NCI-H226 (cell line): ENCODE measurements at regions not wholly inside any gene's neighbourhood (a gene's known extent, or its start where the extent isn't known, plus 50 kb on each side); places are given as distances from the start of the nearest gene placed in this dataset.

Source experiments
- DNase-seq: peaks from one replicate; pipeline ENCODE4 v3.0.0-alpha.2; 2015

DNA sequence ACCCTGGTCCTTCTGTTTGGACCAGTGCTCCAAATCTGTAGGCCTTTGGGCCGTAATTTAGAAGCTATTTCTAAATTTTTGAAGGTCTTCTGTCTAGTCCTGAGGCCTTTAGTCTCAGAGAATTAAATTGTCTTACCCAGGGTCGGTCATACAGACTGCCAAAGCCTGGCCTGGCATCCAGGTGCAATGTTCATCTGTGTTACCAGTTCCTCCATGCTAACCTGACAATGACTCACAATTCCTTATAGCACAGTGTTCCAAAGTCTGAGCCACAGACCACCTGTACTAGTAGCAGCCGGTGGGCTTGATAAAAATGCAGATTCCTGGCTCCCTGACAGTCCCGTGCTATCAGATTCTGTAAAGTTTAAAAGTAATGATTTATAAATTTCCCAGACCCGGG is 77.7 kb upstream of the MAP4K3 start:
- no peak for DNase-seq

DNA sequence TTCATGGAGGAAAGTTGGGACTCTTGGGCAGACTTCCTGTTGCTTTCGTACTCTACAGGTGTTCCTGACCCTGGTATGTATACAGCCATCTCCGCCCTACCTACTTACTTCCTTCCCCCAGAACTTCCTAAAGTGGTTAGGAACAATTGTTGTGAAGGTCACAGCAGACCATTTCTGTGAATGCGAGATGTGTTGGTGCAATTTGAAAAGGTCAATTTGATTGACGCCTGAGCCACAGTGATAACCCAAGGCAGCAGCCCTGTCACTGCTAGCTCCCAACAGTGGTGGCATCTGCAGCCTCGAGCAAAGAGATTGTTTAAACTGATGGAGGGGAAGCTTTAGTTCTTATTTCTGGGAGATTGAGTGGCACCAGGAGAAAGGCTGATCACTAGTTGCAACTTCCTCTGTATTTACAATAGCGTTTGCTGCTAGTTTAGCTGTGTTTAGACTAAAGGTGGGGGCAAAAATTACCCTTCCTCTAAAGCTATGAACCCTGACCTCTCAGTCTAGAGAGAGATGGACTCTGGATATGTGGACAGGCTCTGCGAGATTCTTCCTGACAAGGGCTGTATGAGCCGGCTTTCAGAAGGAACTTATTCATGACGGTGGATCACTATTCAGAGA is 78.3 kb upstream of the MAP4K3 start:
- no peak for DNase-seq

DNA sequence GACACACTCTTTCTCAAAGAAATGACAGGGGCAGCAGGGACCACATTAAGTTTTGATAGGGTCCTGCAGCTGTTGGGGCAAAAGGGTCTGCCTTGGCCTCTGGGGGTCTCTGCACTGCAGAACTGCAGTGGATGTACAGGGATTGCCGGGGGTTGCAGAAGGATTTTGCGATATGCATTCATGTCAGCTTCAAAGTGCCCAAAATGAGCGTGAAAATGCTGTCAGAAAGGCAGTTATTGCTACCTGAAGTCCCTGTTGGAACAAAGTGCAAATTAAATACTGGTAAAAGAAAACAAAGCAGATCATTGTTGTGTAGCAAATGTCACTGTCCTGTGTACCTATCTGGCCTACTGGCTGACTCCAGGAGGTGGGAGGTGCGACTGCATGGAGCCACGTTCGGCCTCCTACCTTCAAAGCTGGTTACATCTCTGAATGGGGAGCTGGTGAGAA is 78.8 kb upstream of the MAP4K3 start:
- DNase-seq = no peak

DNA sequence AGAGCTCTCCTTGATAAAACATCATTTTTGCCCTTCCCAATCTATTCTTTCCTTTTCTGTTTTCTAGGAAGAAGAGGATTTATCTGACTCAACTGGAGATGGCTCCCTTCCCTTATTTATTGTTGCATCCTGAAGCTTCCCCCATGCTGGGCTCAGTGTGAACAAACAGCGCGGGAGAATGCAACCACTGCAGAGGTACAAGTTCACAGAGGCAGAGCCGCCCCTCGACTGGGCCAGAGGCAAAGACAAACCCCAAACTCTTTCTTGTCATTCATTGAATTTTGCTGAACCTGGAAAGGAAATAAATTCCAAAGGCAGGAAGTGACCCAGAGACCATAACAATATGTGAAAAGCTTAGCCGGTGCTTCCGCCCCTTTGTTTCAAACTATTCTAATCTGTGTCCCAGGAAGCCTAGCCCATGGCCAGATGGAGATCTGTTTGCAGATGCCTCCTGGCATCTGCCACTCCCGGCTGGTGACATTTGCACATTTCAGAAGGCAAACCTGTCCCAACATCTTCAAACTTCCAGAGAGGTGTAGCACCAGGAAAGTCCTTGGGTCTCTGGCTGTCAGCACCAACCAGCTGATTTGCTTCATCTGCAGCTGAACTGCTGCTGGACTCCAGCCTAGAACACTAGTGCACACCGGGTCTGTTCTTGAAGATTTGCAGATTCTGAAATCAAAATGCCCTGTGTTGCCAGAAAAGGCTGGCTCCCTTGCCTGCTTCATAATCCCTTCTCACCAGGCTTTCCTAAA is 79.4 kb upstream of the MAP4K3 start:
- no peak for DNase-seq

DNA sequence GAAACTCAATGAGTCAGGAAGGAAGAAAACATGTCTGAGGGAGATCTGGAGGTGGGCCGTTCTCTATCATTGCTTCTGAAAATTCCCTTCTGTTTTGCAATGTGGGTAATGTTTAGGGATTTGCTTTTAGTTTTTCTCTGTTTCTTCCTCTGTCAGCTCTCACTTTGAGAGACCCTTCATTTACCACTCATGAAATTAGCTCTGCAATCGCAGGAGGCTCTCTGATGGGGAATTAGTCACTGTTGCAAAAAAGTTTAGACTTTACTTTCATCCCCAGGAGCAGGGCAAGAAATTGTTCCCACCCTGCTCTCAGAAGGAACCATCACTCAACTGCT is 80.0 kb upstream of the MAP4K3 start:
- no peak for DNase-seq

DNA sequence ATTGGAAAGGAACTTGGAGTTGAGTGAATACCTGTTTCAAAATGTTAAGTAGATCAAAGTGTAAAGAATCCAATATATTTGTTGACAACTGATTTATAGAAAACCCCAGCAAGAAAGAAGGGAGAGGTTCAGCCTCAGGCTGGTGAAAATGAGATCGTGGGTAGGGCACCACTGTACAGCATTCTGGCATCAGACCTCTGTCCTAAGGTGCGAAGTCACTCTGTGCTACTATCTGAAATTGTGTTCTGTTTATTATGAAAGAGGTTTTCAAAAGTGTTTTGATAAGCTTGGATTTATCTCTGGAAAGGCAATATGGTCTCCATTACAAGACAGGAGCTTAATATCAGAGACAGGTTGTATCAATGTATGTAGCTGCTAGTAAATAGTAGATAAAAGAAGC is 80.5 kb upstream of the MAP4K3 start:
- no peak for DNase-seq

DNA sequence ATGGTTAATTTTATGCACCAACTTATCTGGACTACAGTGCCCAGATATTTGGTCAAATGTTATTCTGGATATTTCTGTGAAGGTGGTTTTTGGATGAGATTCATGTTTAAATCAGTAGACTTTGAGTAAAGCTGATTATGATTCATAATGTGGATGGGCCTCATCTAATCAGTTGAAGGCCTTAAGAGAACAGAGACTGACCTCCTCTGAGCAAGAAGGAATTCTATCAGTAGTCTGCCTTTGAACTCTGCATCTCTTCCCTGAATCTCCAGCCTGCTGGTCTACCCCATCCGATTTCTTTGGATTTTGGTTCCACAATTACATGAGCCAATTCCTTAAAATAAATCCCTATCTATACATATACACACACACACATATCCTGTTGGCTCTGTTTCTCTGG is 82.8 kb upstream of the MAP4K3 start:
- DNase-seq = no peak

DNA sequence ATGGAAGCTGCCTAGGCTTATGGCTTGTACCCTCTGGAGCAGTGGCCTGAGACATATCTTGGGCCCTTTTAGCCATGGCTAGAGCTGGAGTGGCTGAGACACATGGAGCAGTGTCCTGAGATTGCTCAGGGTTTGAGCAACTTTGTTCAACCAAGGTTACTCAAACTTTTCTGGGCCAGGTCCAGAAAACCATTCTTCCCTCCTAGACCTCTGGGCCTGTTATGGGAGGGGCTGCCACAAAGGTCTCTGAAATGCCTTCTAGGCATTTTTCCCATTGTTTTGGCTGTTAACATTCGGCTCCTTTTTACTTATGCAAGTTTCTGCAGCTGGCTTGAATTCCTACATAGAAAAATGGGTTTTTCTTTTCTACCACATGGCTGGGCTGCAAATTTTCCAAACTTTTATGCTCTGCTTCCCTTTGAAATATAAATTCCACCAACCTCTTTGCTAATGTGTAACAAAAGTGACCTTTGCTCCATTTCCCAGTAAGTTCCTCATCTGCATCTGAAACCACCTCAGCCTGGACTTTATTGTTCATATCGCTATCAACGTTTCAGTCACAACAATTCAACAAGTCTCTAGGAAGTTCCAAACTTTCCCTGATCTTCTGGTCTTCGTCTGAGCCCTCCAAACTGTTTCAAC is 84.9 kb upstream of the MAP4K3 start:
- no peak for DNase-seq

DNA sequence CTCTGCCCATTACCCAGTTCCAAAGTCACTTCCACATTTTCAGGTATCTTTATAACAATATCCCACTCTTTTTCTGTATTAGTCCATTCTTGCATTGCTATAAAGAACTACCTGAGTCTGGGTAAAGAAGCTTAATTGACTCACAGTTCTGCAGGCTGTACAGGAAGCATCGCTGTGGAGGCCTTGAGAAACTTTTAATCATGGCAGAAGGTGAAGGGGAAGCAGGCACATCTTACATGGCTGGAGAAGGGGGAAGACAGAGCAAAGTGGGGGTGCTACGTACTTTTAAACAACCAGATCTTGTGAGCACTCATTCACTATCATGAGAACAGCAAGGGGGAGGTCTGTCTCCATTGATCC is 85.4 kb upstream of the MAP4K3 start:
- DNase-seq = no peak

DNA sequence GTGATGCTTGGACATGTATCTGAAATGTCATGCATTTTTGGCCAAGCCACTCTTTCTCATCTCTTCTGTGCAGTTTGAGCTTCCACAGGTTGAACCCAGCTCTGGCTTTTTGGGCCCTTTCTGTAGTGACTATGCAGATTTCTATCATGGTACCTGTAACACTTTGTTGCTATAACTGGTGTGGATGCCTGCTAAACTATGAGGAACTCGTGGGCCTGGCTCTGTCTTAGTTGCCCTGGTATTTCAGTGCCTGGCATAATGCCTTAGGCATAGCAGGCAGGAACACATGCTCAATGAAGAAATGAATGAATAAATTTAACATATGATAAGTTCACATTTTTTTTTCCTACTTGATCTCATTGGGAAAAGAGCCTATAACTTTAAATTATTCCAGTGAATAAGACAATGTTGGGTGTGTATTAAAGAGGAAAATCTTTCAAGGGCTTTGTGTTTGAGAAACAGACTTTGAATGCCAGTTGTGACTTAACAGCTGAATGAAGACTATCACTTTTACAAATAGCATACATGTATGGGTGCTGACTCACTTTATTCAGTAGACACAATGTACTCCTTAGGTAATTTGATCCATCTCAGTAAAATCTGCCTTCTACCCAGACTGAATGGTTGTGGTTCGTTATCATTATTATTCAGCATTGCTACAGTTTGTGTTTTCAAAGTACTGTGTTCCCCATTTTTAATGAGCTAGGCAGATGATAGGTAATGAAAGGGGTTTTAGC is 86.4 kb upstream of the MAP4K3 start:
- DNase-seq = peak; percentile 92

DNA sequence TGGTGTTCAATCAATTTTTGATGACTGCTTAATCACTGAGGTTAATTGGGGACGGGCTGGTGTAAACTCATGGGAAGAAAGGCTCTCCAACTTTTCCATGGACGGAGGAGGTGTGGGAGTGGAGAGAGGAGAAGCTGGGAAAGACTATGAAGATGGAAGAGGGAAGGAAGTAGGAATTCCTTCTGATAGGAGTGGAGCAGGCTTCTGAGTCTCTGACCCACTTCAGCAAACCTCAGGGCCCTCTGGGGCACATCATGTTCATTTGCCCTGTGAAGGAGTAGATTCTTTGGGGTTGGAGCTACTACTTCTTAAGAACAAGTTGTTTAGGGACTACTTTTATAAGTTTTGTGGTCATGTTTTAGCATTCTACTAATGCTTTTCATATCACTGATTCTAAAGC is 87.0 kb upstream of the MAP4K3 start:
- peak; percentile 84 for DNase-seq

DNA sequence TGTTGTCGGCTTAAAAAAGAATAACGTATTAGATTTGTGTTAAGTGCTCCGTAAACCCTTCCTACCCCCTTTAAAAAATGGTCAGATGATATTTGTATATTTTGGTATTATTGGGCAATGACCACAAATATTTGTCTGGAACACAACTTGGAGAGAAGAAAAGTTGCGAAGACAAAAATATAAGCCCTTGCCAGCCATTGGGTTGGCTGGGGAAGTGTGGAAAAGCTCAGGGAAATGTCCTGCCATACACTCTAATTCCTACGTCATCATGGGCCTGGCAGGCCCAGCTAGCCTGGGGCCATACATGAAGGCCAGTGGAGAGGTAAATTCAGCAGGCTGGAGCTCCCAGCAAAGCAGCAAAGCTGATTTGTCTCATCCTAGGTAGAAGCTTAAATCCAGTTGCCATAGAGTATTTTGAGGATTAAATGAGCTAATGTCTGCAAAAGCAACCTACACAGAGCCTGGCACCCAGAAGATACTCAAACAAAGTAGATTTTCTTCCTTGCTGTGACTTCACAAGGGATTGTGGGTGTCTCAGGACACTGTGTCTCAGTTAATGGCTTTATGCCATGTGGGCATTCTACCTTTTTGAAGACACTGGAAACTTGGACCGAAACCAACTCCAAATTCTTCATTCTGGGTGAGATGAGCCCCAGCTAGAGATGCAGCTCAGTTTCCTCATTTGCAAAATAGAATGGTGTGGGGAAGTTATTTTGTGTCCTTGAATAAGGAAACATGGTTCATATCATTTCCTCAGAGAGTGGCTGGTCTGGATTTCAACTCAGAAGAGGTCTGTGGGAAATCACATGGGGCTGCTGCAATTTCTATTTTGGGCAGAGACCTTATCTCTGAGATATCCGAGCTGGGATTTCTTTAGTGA is 87.9 kb upstream of the MAP4K3 start:
- DNase-seq = no peak

DNA sequence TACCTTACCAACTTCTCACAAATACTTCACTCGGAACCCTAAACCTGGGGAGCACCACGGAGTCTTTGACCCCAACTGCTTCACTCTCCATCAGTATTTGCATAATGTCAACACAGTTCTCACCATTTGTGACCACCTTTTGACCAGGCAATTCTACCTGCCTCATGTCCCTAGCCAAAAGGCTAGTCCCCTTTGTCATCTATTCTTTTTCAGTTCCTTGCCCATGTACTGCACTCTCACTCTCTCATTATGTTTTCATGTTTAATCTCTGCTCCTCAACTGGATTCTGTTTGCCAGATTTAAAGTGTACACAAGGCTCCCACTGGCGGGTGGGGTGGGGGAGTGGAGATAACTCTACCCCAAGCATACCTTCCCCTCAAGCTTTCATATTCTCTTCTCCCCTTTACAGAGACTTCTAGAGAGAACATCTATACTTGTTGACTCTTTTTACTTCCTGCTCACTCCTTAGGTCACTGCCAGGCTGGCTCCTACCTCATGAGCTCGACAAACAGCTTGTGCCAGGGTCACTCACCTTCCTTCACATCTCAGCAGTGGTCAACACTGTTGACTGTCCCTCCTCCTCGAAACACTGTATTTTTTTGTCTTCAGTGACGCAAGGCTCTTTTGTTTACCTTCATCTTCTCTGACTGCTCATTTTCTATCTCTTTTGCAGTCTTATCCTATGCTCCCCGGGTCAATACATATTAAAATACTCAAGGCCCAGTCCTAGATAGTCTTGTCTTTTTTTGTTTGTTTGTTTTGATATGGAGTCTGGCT is 88.7 kb upstream of the MAP4K3 start:
- no peak for DNase-seq

DNA sequence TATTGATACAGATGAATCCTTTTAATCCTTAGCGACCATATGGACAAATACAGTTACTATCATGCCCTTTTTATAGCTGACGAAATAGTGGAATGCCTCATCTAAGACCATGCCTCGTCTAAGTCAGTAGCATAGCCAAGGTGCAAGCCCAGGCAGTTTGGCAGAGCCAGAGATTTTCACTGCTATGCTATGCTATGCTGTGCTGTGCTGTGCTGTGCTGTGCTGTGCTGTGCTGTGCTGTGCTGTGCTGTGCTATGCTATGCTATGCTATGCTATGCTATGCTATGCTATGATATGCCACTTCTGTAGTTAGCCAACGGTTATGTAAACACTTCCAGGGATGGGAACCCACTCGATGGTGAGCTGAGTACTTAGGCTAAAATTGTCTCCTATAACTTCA is 91.6 kb upstream of the MAP4K3 start:
- DNase-seq = no peak

DNA sequence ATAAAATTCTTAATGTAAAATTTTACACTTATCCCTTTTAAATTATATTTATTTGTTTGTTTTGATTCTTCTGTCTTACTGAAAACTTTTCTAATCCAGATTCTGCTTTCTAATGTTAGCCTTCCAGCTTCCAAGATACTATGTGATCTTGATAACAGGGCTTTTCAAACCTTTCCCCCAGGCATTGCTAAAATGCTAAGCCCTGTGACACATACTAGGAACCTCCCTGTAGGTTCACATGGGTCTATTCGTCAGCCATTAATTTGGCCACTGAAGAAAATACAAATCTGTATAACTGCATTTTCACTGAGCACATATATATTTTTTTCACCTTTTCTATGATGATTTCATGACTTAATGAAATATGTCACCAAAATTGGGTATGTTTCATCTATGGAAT is 92.8 kb upstream of the MAP4K3 start:
- no peak for DNase-seq

DNA sequence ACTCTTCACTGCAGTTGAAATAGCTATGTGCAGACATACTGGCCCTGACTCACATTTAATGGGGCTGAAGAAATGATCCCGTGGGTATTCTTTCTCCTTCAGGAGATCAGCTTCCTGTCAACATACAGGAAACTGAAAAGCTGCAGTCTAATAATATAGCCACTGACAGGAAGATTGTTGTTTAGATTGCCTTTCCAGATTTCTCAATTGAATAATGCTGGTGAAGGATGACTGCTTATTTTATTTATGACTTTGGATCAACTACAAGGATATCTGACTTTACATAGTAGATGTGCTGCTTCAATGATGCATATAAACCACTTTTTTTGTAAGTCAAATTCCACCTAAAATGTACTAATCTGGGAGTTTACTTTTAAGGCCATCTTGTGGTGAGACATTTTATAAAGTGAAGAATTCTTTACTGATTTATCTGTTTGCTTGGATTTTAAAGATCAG is 93.4 kb upstream of the MAP4K3 start:
- peak; percentile 44 for DNase-seq

DNA sequence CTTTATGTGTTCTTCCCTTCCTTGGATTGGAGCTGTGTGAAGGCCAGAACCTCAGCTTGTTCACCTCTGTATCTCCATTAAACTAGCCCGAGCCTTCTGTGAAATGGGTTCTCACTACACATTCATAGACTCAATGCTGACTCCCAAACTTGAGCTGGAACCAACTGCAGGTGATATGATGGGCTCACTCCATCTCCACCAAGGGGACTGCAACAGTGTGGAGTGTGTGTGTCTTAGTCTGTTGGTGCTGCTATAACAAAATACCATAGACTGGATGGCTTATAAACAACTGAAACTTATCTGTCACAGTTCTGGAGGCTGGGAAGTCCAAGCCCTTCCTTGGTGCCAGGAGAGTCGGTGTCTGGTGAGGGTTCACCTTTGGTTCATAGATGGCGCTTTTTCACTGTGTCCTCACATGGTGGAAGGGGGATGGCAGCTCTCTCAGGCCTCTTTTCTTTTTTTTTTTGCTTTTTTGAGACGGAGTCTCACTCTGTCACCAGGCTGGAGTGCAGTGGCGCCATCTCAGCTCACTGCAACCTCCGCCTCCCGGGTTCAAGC is 94.2 kb upstream of the MAP4K3 start:
- no peak for DNase-seq

DNA sequence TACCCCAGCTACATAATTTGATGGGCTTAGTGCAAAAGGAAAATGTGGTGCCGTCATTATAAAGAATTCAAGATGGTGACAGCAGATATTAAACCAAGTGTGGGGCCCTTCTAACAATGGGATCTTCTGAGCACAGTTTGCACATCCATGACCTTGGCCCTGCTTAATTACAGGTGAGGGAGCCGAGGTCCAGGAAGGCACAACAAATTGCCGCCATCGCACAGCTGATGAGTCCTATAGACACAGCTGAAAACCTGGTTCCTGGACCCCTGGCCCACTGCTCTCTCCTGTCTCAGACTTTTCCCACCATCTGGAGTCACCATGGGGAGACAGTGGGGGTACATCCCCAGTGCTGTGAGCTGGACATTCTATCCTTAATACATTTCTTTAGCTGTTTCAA is 95.8 kb upstream of the MAP4K3 start:
- DNase-seq = no peak

DNA sequence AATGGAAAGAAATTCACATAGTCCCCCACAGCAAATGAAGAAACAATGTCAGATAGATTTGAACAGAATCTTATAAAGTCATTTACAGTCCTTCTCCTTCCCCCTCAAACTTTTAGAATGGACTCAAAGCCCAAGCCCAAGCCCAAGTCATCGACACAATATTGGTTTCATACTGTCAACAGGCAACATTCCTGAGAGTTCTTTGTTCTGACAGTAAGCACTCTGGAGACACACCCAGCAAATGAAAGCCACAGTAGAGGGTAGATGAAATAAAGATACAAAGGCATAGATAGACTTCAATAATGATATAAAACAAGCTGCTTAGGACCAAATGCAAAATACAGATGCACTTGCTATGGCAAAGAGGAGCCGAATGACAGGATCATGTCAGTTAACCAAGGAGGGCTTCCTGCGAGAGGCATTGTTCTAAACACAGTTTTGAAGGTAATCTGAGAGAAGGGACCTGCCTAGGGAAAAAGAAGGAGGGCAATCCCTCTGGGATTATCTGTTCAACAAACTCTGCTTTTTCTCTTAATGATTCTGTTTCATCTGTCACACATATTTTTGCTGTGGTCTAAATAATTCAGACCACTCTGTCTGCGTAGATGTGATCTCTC is 97.1 kb upstream of the MAP4K3 start:
- no peak for DNase-seq

DNA sequence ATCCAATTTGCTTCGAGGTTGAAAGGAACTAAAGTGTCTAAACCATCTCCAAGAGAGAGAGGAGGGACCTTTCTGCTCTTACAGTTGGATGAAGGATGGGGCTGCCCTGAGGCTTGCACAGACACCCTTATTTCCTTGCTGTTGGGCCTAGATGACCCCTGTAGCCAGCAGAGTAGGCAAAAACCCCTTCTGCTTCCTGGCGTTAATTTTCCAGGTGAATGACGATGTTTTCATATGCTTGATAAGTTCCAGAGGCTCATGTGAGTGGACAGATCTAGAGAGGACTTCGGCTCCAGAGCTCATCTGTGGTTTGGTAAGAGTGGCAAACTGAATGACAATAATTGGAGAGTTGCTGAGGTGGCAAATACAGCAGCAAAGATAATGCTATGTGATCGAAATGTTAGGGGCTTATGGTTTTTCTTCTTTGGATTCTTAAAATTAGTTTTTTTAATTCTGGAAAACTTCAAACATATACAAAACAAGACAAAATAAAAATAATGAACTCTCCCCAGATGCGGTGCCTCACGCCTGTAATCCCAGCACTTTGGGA is 98.6 kb upstream of the MAP4K3 start:
- DNase-seq = no peak

DNA sequence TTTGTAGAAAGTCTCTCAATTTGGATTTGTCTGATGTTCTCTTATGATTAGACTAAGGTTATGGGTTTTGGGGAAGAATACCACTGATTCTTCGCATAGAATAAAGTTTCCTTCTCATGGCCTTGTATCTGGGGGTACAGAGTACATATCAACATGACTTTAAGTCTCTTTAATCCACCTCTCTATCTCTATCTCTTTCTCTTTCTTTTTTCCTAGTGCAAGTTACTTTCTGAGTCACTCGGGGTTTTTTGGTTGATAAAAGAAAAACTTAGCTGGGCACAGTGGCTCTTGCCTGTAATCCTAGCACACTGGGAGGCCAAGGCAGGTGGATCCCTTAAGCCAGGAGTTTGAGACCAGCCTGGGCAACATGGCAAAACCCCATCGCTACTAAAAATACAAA is 100.1 kb upstream of the MAP4K3 start:
- DNase-seq = no peak
